Prostate gland (tissue), 2 donors: ENCODE measurements at regions not wholly inside any gene's neighbourhood (a gene's known extent, or its start where the extent isn't known, plus 50 kb on each side); places are given as distances from the start of the nearest gene placed in this dataset.

Experiments used
- CTCF ChIP-seq, 4 experiments: fragments of 200-600 bp in 2 of 4; fragments of 450-650 bp in 2 of 4; sonication (generic) in 2 of 4; IDR thresholded peaks; 1 replicate in 3 of 4; 2 replicates in 1 of 4; pipeline ENCODE4 v1.5.1; 2016 to 2019; ENCODE audit warnings: antibody characterized with exemption in 4 of 4, mild to moderate bottlenecking in 2 of 4, moderate library complexity in 2 of 4
- POLR2A ChIP-seq: fragments of 450-650 bp; IDR thresholded peaks from one replicate; pipeline ENCODE4 v1.6.1; 2016; ENCODE audit warnings: antibody characterized with exemption, mild to moderate bottlenecking
- POLR2AphosphoS5 ChIP-seq: sonication (generic); formaldehyde crosslinking; IDR thresholded peaks from one replicate; pipeline ENCODE4 v1.6.1; 2017; ENCODE audit warnings: antibody characterized with exemption

- TF ChIP-seq CTCF (IDR thresholded peaks at IDR 0.05) = no peak
- no peak for TF ChIP-seq POLR2AphosphoS5
- no peak for TF ChIP-seq POLR2A
Measured at GRCh38 chrX:124592744-124593143, 246.4 kb downstream of the SH2D1A start.
